ENCODE measurements at regions not wholly inside any gene's neighbourhood (a gene's known extent, or its start where the extent isn't known, plus 50 kb on each side); places are given as distances from the start of the nearest gene placed in this dataset.

DNA sequence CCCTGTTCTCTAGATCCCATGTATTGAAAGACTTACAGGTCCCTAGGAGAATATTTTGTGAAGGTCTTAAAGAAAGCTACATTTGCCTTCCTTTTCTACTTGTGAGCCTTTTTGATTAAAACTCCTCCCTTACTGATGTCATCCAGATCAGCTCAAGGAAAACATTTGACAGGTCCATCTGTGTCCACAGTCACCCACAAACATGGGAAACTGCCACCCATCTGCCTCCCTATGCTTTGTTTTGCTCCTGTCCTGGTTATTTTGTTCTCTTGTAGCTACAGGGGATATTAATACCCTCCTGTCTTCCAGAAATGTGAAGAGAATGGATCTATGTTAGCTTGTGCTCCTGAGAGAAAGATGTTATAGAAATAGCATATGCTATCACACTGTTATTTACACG, 203.6 kb upstream of the GALNT5 start:
- BruUV-seq (replicated peaks) = no TSS peak
- no peaks in the 10 kb centered on the region for H3K36me3 ChIP-seq (ENCODE audit: control insufficient read depth, insufficient read depth, low read length)
- no peak for ATAC-seq
- POLR2A ChIA-PET = no interaction called here
- intact Hi-C loops (cut with micrococcal nuclease; ENCODE audit: unreplicated experiment) = loop anchor here (10.0 kb wide), 1 partner anchor 1679 kb away; no protein-coding TSS in a partner anchor
- no peak for TF ChIP-seq TCF7L2 (IDR thresholded peaks at IDR 0.05; ENCODE audit: low read depth, low read length)
- TF ChIP-seq, protein P1, sequence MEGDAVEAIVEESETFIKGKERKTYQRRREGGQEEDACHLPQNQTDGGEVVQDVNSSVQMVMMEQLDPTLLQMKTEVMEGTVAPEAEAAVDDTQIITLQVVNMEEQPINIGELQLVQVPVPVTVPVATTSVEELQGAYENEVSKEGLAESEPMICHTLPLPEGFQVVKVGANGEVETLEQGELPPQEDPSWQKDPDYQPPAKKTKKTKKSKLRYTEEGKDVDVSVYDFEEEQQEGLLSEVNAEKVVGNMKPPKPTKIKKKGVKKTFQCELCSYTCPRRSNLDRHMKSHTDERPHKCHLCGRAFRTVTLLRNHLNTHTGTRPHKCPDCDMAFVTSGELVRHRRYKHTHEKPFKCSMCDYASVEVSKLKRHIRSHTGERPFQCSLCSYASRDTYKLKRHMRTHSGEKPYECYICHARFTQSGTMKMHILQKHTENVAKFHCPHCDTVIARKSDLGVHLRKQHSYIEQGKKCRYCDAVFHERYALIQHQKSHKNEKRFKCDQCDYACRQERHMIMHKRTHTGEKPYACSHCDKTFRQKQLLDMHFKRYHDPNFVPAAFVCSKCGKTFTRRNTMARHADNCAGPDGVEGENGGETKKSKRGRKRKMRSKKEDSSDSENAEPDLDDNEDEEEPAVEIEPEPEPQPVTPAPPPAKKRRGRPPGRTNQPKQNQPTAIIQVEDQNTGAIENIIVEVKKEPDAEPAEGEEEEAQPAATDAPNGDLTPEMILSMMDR (IDR thresholded peaks at IDR 0.05) = no peak
- TF ChIP-seq SIN3A (IDR thresholded peaks at IDR 0.05; ENCODE audit: borderline replicate concordance, insufficient read depth, low read depth, low read length) = no peak
- TF ChIP-seq, protein P2, sequence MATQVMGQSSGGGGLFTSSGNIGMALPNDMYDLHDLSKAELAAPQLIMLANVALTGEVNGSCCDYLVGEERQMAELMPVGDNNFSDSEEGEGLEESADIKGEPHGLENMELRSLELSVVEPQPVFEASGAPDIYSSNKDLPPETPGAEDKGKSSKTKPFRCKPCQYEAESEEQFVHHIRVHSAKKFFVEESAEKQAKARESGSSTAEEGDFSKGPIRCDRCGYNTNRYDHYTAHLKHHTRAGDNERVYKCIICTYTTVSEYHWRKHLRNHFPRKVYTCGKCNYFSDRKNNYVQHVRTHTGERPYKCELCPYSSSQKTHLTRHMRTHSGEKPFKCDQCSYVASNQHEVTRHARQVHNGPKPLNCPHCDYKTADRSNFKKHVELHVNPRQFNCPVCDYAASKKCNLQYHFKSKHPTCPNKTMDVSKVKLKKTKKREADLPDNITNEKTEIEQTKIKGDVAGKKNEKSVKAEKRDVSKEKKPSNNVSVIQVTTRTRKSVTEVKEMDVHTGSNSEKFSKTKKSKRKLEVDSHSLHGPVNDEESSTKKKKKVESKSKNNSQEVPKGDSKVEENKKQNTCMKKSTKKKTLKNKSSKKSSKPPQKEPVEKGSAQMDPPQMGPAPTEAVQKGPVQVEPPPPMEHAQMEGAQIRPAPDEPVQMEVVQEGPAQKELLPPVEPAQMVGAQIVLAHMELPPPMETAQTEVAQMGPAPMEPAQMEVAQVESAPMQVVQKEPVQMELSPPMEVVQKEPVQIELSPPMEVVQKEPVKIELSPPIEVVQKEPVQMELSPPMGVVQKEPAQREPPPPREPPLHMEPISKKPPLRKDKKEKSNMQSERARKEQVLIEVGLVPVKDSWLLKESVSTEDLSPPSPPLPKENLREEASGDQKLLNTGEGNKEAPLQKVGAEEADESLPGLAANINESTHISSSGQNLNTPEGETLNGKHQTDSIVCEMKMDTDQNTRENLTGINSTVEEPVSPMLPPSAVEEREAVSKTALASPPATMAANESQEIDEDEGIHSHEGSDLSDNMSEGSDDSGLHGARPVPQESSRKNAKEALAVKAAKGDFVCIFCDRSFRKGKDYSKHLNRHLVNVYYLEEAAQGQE (IDR thresholded peaks at IDR 0.05; ENCODE audit: insufficient read depth in 1 of 2, low read depth in 2 of 2, low read length in 1 of 2) = no peak
- TF ChIP-seq POLR2AphosphoS5 (IDR thresholded peaks at IDR 0.05; ENCODE audit: low read depth, low read length) = no peak
- H3K4me1 ChIP-seq (ENCODE audit: control insufficient read depth, insufficient read depth, low read length) = no peaks in the 10 kb centered on the region
- no peak for DNase-seq (ENCODE audit: low read depth, low spot score)
- no peak overlapping the region for H3K4me3 ChIP-seq (ENCODE audit: low read depth in 2 of 2, low read length in 2 of 2)
- CTCF ChIA-PET = no interaction called here
- no peaks in the 10 kb centered on the region for H3K27me3 ChIP-seq (ENCODE audit: control insufficient read depth, insufficient read depth, low read length)
- in situ Hi-C loops (cut with HindIII; ENCODE audit: low pct_unique_long_range_greater_than_20kb, low sequenced_read_pairs) = no loop called here
- H3K27ac ChIP-seq (ENCODE audit: low read length) = no peak overlapping the region
- H3K9me3 ChIP-seq (ENCODE audit: control insufficient read depth, insufficient read depth, low read depth, low read length) = no peaks in the 10 kb centered on the region

DNA sequence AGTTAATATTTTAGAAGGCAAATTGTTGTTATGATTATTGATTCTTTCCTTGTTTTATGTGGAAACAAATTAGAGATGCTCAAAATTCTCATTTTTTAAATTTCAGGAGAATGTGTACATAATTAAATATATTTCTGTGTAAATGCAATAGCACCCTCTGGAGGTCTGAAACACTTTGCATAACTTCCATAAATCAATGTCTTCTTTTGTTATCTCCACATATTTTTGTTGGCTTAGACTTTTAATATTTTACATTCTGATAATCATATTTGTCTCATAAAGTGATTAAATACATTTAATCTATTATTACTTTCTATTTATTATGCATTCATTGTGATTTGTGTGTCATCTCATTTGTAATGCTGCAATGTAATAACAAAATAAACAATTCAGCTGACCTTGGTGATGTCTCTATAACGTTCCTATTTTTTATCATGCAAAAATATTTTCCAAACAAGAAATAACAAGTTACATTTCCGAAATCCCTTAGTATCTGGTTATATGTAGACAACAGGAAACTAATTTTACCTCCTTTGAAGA, 201.8 kb upstream of the GALNT5 start:
- intact Hi-C loops (cut with micrococcal nuclease; ENCODE audit: unreplicated experiment) (loop anchor here (10.0 kb wide), 1 partner anchor 1681 kb away; no protein-coding TSS in a partner anchor), in situ Hi-C loops (cut with HindIII; ENCODE audit: low pct_unique_long_range_greater_than_20kb, low sequenced_read_pairs) (no loop called here)
- Histone ChIP-seq H3K27ac (ENCODE audit: low read length) (no peak overlapping the region), H3K4me3 (ENCODE audit: low read depth in 2 of 2, low read length in 2 of 2) (no peak overlapping the region), H3K4me1 (ENCODE audit: control insufficient read depth, insufficient read depth, low read length) (no peaks in the 10 kb centered on the region), H3K9me3 (ENCODE audit: control insufficient read depth, insufficient read depth, low read depth, low read length) (no peaks in the 10 kb centered on the region), H3K27me3 (ENCODE audit: control insufficient read depth, insufficient read depth, low read length) (no peaks in the 10 kb centered on the region), H3K36me3 (ENCODE audit: control insufficient read depth, insufficient read depth, low read length) (no peaks in the 10 kb centered on the region)
- POLR2A ChIA-PET = no interaction called here
- BruUV-seq (replicated peaks) = no TSS peak
- ATAC-seq = no peak
- no peak for DNase-seq (ENCODE audit: low read depth, low spot score)
- CTCF ChIA-PET = no interaction called here
- TF ChIP-seq TCF7L2 (IDR thresholded peaks at IDR 0.05; ENCODE audit: low read depth, low read length) = no peak
- no peak for TF ChIP-seq SIN3A (IDR thresholded peaks at IDR 0.05; ENCODE audit: borderline replicate concordance, insufficient read depth, low read depth, low read length)
- TF ChIP-seq, protein P1 (IDR thresholded peaks at IDR 0.05) = peak; percentile 12; the same call in 1 of the 2 replicates
- no peak for TF ChIP-seq POLR2AphosphoS5 (IDR thresholded peaks at IDR 0.05; ENCODE audit: low read depth, low read length)
- TF ChIP-seq, protein P2 (IDR thresholded peaks at IDR 0.05; ENCODE audit: insufficient read depth in 1 of 2, low read depth in 2 of 2, low read length in 1 of 2) = no peak
